ENCODE measurements at regions not wholly inside any gene's neighbourhood (a gene's known extent, or its start where the extent isn't known, plus 50 kb on each side); places are given as distances from the start of the nearest gene placed in this dataset.

DNA sequence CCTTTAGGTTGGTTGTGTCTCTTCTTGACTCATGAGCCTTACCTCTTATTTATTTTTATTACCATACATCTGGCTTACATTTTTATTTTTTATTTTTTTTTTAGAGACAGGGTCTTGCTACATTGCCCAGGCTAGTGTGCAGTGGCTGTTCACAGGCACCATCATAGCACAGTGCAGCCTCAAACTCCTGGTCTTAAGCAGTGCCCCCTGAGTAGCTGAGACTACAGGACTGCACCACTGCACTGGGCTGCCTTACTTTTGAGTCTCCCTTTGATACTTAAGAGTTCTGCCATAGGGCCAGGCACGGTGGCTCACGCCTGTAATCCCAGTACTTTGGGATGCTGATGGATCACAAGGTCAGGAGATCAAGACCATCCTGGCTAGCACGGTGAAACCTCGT is 76.4 kb upstream of the MACF1 start:
- H4K20me1 ChIP-seq (ENCODE audit: control insufficient read depth, insufficient read depth, low read length, poor library complexity, severe bottlenecking), result no peaks in the 10 kb centered on the region
- Mint-ChIP-seq H3K9me3 (ENCODE audit: insufficient read depth) (no peaks in the 10 kb centered on the region), H3K27ac (no peak overlapping the region), H3K4me1 (no peaks in the 10 kb centered on the region), H3K27me3 (no peaks in the 10 kb centered on the region), H3K4me3 (no peak overlapping the region)
- ChIA-PET CTCF (interaction anchor here (1.0 to 2.1 kb wide), 2 partner anchors 30 to 131 kb away, joined by 3 to 11 read pairs; no protein-coding TSS in a partner anchor), POLR2A (no interaction called here)
- no peak overlapping the region for H2AFZ ChIP-seq (ENCODE audit: insufficient read depth, low read depth, low read length, poor library complexity, severe bottlenecking)
- no peak overlapping the region for H3K27ac ChIP-seq (ENCODE audit: low read length in 2 of 2)
- intact Hi-C loops (cut with micrococcal nuclease), result no loop called here
- DNase-seq (no peak), ATAC-seq (ENCODE audit: low read depth) (no peak)
- TF ChIP-seq, protein P1, sequence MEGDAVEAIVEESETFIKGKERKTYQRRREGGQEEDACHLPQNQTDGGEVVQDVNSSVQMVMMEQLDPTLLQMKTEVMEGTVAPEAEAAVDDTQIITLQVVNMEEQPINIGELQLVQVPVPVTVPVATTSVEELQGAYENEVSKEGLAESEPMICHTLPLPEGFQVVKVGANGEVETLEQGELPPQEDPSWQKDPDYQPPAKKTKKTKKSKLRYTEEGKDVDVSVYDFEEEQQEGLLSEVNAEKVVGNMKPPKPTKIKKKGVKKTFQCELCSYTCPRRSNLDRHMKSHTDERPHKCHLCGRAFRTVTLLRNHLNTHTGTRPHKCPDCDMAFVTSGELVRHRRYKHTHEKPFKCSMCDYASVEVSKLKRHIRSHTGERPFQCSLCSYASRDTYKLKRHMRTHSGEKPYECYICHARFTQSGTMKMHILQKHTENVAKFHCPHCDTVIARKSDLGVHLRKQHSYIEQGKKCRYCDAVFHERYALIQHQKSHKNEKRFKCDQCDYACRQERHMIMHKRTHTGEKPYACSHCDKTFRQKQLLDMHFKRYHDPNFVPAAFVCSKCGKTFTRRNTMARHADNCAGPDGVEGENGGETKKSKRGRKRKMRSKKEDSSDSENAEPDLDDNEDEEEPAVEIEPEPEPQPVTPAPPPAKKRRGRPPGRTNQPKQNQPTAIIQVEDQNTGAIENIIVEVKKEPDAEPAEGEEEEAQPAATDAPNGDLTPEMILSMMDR (IDR thresholded peaks at IDR 0.05), result no peak
- TF ChIP-seq EZH2 (IDR thresholded peaks at IDR 0.05; ENCODE audit: borderline replicate concordance, insufficient read depth, low read depth, low read length, poor library complexity, severe bottlenecking), result no peak
- H3K4me2 ChIP-seq (replicated peaks; ENCODE audit: low read depth, low read length, poor library complexity, severe bottlenecking), result no peak overlapping the region
- no peaks in the 10 kb centered on the region for H3K27me3 ChIP-seq (replicated peaks in 1 of 4; ENCODE audit: control extremely low read depth in 1 of 4, control insufficient read depth in 3 of 4, insufficient read depth in 4 of 4, low read length in 3 of 4)
- no peaks in the 10 kb centered on the region for H3K36me3 ChIP-seq (replicated peaks in 1 of 2; ENCODE audit: control extremely low read depth in 1 of 2, control insufficient read depth in 1 of 2, extremely low read depth in 1 of 2, insufficient read depth in 2 of 2, low read length in 1 of 2)
- no CpG with 5 or more reads among the region's 4 CpGs for WGBS (ENCODE audit: insufficient coverage)
- H3K9me3 ChIP-seq (ENCODE audit: control extremely low read depth in 1 of 3, control insufficient read depth in 2 of 3, insufficient read depth in 1 of 3, low read length in 2 of 3), result no peaks in the 10 kb centered on the region
- no peaks in the 10 kb centered on the region for H3K4me1 ChIP-seq (ENCODE audit: control insufficient read depth in 2 of 2, insufficient read depth in 2 of 2, low read length in 2 of 2)
- H3K9ac ChIP-seq (ENCODE audit: low read length), result no peak overlapping the region
- H3K79me2 ChIP-seq (ENCODE audit: control insufficient read depth, insufficient read depth, low read length), result no peaks in the 10 kb centered on the region
- no peak overlapping the region for H3K4me3 ChIP-seq (ENCODE audit: control extremely low read depth in 1 of 5, extremely low read depth in 1 of 5, insufficient read depth in 1 of 5, low read depth in 2 of 5, low read length in 4 of 5)

- H3K4me3 ChIP-seq (ENCODE audit: control extremely low read depth in 1 of 5, extremely low read depth in 1 of 5, insufficient read depth in 1 of 5, low read depth in 2 of 5, low read length in 4 of 5), result no peak overlapping the region
- H3K4me2 ChIP-seq (replicated peaks; ENCODE audit: low read depth, low read length, poor library complexity, severe bottlenecking), result no peak overlapping the region
- CTCF ChIA-PET, result interaction anchor here (0.6 kb wide), 1 partner anchor 18 kb away, joined by 3 read pairs; no protein-coding TSS in a partner anchor
- WGBS (ENCODE audit: insufficient coverage), result 95% methylated on average over 2 of the region's 2 CpGs
- no peaks in the 10 kb centered on the region for H3K79me2 ChIP-seq (ENCODE audit: control insufficient read depth, insufficient read depth, low read length)
- H3K4me1 ChIP-seq (ENCODE audit: control insufficient read depth in 2 of 2, insufficient read depth in 2 of 2, low read length in 2 of 2), result no peaks in the 10 kb centered on the region
- no peaks in the 10 kb centered on the region for H3K36me3 ChIP-seq (replicated peaks in 1 of 2; ENCODE audit: control extremely low read depth in 1 of 2, control insufficient read depth in 1 of 2, extremely low read depth in 1 of 2, insufficient read depth in 2 of 2, low read length in 1 of 2)
- no peaks in the 10 kb centered on the region for H3K27me3 ChIP-seq (replicated peaks in 1 of 4; ENCODE audit: control extremely low read depth in 1 of 4, control insufficient read depth in 3 of 4, insufficient read depth in 4 of 4, low read length in 3 of 4)
- POLR2A ChIA-PET, result no interaction called here
- ATAC-seq (ENCODE audit: low read depth), result no peak
- no peaks in the 10 kb centered on the region for H3K9me3 ChIP-seq (ENCODE audit: control extremely low read depth in 1 of 3, control insufficient read depth in 2 of 3, insufficient read depth in 1 of 3, low read length in 2 of 3)
- no peak overlapping the region for H2AFZ ChIP-seq (ENCODE audit: insufficient read depth, low read depth, low read length, poor library complexity, severe bottlenecking)
- no peak overlapping the region for H3K27ac Mint-ChIP-seq
- TF ChIP-seq, protein P1 (IDR thresholded peaks at IDR 0.05), result no peak
- TF ChIP-seq EZH2 (IDR thresholded peaks at IDR 0.05; ENCODE audit: borderline replicate concordance, insufficient read depth, low read depth, low read length, poor library complexity, severe bottlenecking), result no peak
- H3K4me1 Mint-ChIP-seq, result no peaks in the 10 kb centered on the region
- DNase-seq, result no peak
- H3K27ac ChIP-seq (ENCODE audit: low read length in 2 of 2), result no peak overlapping the region
- no peak overlapping the region for H3K9ac ChIP-seq (ENCODE audit: low read length)
- H4K20me1 ChIP-seq (ENCODE audit: control insufficient read depth, insufficient read depth, low read length, poor library complexity, severe bottlenecking), result no peaks in the 10 kb centered on the region
- intact Hi-C loops (cut with micrococcal nuclease), result no loop called here
- H3K27me3 Mint-ChIP-seq, result no peaks in the 10 kb centered on the region
- no peaks in the 10 kb centered on the region for H3K9me3 Mint-ChIP-seq (ENCODE audit: insufficient read depth)
- H3K4me3 Mint-ChIP-seq, result no peak overlapping the region
Observed at GRCh38 chr1:39128959-39129358, 75.5 kb upstream of the MACF1 start.

Measured in B cell (primary cell).